ENCODE measurements at regions not wholly inside any gene's neighbourhood (a gene's known extent, or its start where the extent isn't known, plus 50 kb on each side); places are given as distances from the start of the nearest gene placed in this dataset.

- H3K4me3 ChIP-seq (ENCODE audit: low read depth, low read length) = no peak overlapping the region
- DNase-seq (ENCODE audit: low read depth) = no peak
- TF ChIP-seq CTCF (IDR thresholded peaks at IDR 0.05; ENCODE audit: control insufficient read depth, extremely low read depth, insufficient read depth) = no peak
These were observed 51.4 kb upstream of the TRIB2 start for GRCh38 chr2:12665334-12665733.

- no peak for DNase-seq (ENCODE audit: low read depth)
- H3K4me3 ChIP-seq (ENCODE audit: low read depth, low read length) = no peak overlapping the region
- TF ChIP-seq CTCF (IDR thresholded peaks at IDR 0.05; ENCODE audit: control insufficient read depth, extremely low read depth, insufficient read depth) = no peak
These were observed 50.3 kb upstream of the TRIB2 start for GRCh38 chr2:12666445-12666844.

All from LNCaP clone FGC (cell line).